Natural killer cell (primary cell): ENCODE measurements at regions not wholly inside any gene's neighbourhood (a gene's known extent, or its start where the extent isn't known, plus 50 kb on each side); places are given as distances from the start of the nearest gene placed in this dataset.
"Not testable (repeated sequence)": the region's sequence is repeated elsewhere in the genome, so short reads cannot be mapped to it uniquely, and the experiment has no call there.

Experiments used
- ATAC-seq, 3 donors: fragments of 150-1000 bp in 2 of 3; fragments of 200-7000 bp in 1 of 3; cut with Tn5 transposase; 1 replicate in 1 of 3; 2 replicates in 2 of 3; pipeline ENCODE4 v1.10.0; 2021; ENCODE audit warnings: mild to moderate bottlenecking in 2 of 3, moderate library complexity in 2 of 3
- DNase-seq, 2 donors: peaks; one replicate each; pipeline versions ENCODE4 v3.0.0 to v3.0.0-alpha.2; 2013 to 2021; ENCODE audit warnings: mixed read lengths in 1 of 2
- H3K27ac ChIP-seq: one replicate; pipeline ENCODE4 v1.5.1; 2013; ENCODE audit warnings: mild to moderate bottlenecking, low read length
- H3K27me3 ChIP-seq: one replicate; pipeline ENCODE4 v1.6.1; 2013; ENCODE audit warnings: low read length; ENCODE audit not compliant: control insufficient read depth, insufficient read depth
- H3K36me3 ChIP-seq: one replicate; pipeline ENCODE4 v1.6.1; 2013; ENCODE audit warnings: low read length; ENCODE audit not compliant: control insufficient read depth, insufficient read depth
- H3K4me1 ChIP-seq: one replicate; pipeline ENCODE4 v1.6.1; 2013; ENCODE audit warnings: low read length; ENCODE audit not compliant: control insufficient read depth, insufficient read depth
- H3K4me3 ChIP-seq: one replicate; pipeline ENCODE4 v1.5.1; 2013; ENCODE audit warnings: low read length
- H3K9me3 ChIP-seq: one replicate; pipeline ENCODE4 v1.6.1; 2013; ENCODE audit warnings: low read length; ENCODE audit not compliant: control insufficient read depth, insufficient read depth
- H3K27ac Mint-ChIP-seq, 2 donors: one replicate each; pipeline ENCODE4 v1.8.0; 2022; ENCODE audit warnings: mild to moderate bottlenecking in 2 of 2, mixed read lengths in 2 of 2, moderate library complexity in 1 of 2
- H3K27me3 Mint-ChIP-seq, 2 donors: one replicate each; pipeline ENCODE4 v1.8.0; 2022; ENCODE audit warnings: low read depth in 2 of 2, mixed read lengths in 2 of 2
- H3K36me3 Mint-ChIP-seq: one replicate; pipeline ENCODE4 v1.8.0; 2022; ENCODE audit warnings: mixed read lengths
- H3K4me1 Mint-ChIP-seq, 2 donors: one replicate each; pipeline ENCODE4 v1.8.0; 2022; ENCODE audit warnings: mixed read lengths in 2 of 2
- H3K4me3 Mint-ChIP-seq: one replicate; pipeline ENCODE4 v1.8.0; 2022; ENCODE audit warnings: mild to moderate bottlenecking, moderate library complexity, mixed read lengths
- H3K9me3 Mint-ChIP-seq, 2 donors: one replicate each; pipeline ENCODE4 v1.8.0; 2022; ENCODE audit warnings: mixed read lengths in 2 of 2
- CTCF ChIP-seq: fragments of 200-600 bp; IDR thresholded peaks from one replicate; pipeline ENCODE4 v1.8.0; 2022; ENCODE audit warnings: antibody characterized with exemption
- WGBS: methylation state at CpG from one replicate; pipeline ENCODE4 v1.1.7; 2013; ENCODE audit warnings: missing lambda C conversion rate; ENCODE audit not compliant: insufficient coverage; 5-methylcytosine and 5-hydroxymethylcytosine counted together
- intact Hi-C: fragments of 100-400 bp; cut with micrococcal nuclease; formaldehyde crosslinking; loops from one replicate; pipeline ENCODE4 v1.14.2; 2022

GRCh38 chr20:56750430-56750829 lies 121.3 kb downstream of the TFAP2C start:
- Histone ChIP-seq H3K27me3 (no peaks in the 10 kb centered on the region), H3K4me3 (no peak overlapping the region), H3K36me3 (no peaks in the 10 kb centered on the region), H3K9me3 (no peaks in the 10 kb centered on the region), H3K4me1 (no peaks in the 10 kb centered on the region), H3K27ac (no peak overlapping the region)
- Mint-ChIP-seq H3K4me1 (no peaks in the 10 kb centered on the region), H3K27ac (no peak overlapping the region), H3K9me3 (no peaks in the 10 kb centered on the region), H3K27me3 (peaks cover 7 to 27% of the 10 kb centered on the region in 2 donors), H3K4me3 (no peak overlapping the region), H3K36me3 (no peaks in the 10 kb centered on the region)
- no peak for ATAC-seq
- no peak for TF ChIP-seq CTCF
- WGBS: 36% methylated on average over 17 of the region's 17 CpGs
- DNase-seq: no peak
- intact Hi-C loops: no loop called here

GRCh38 chr20:56752274-56752673 lies 123.2 kb downstream of the TFAP2C start:
- WGBS: 48% methylated on average over 8 of the region's 8 CpGs
- no peaks in the 10 kb centered on the region for H3K4me1 Mint-ChIP-seq
- no peak overlapping the region for H3K27ac Mint-ChIP-seq
- H3K4me3 ChIP-seq: no peak overlapping the region
- no peaks in the 10 kb centered on the region for H3K9me3 Mint-ChIP-seq
- H3K9me3 ChIP-seq: no peaks in the 10 kb centered on the region
- no peaks in the 10 kb centered on the region for H3K36me3 ChIP-seq
- intact Hi-C loops: no loop called here
- peaks cover 7 to 27% of the 10 kb centered on the region in 2 donors for H3K27me3 Mint-ChIP-seq
- DNase-seq: no peak
- no peak for TF ChIP-seq CTCF
- no peaks in the 10 kb centered on the region for H3K27me3 ChIP-seq
- H3K27ac ChIP-seq: no peak overlapping the region
- no peaks in the 10 kb centered on the region for H3K4me1 ChIP-seq
- no peaks in the 10 kb centered on the region for H3K36me3 Mint-ChIP-seq
- ATAC-seq: no peak
- no peak overlapping the region for H3K4me3 Mint-ChIP-seq

- TF ChIP-seq CTCF: no peak
- no peak for DNase-seq
- Mint-ChIP-seq H3K4me3 (no peak overlapping the region), H3K27ac (no peak overlapping the region), H3K36me3 (no peaks in the 10 kb centered on the region), H3K9me3 (no peaks in the 10 kb centered on the region), H3K4me1 (no peaks in the 10 kb centered on the region), H3K27me3 (peaks cover 8 to 11% of the 10 kb centered on the region in 2 donors)
- intact Hi-C loops: no loop called here
- Histone ChIP-seq H3K36me3 (no peaks in the 10 kb centered on the region), H3K27me3 (no peaks in the 10 kb centered on the region), H3K9me3 (no peaks in the 10 kb centered on the region), H3K4me3 (no peak overlapping the region), H3K4me1 (no peaks in the 10 kb centered on the region), H3K27ac (no peak overlapping the region)
- no peak for ATAC-seq
- 85% methylated on average over 2 of the region's 3 CpGs for WGBS
Measured at GRCh38 chr20:56755201-56755600, 126.1 kb downstream of the TFAP2C start.

GRCh38 chr20:56756658-56757057 lies 127.6 kb downstream of the TFAP2C start:
- H3K36me3 Mint-ChIP-seq, H3K36me3 ChIP-seq, DNase-seq, H3K4me1 ChIP-seq, intact Hi-C loops, ATAC-seq, H3K27me3 Mint-ChIP-seq, H3K9me3 ChIP-seq, H3K4me3 ChIP-seq, H3K4me1 Mint-ChIP-seq, H3K9me3 Mint-ChIP-seq, H3K27ac Mint-ChIP-seq, H3K27me3 ChIP-seq, H3K4me3 Mint-ChIP-seq, H3K27ac ChIP-seq: not testable (repeated sequence)
- WGBS: 84% methylated on average over 3 of the region's 5 CpGs
